GM12878 (cell line): ENCODE measurements at regions not wholly inside any gene's neighbourhood (a gene's known extent, or its start where the extent isn't known, plus 50 kb on each side); places are given as distances from the start of the nearest gene placed in this dataset.

ENCODE experiments used
- ATAC-seq: fragments of 200-7000 bp; cut with Tn5 transposase; 3 replicates; pipeline ENCODE4 v1.9.1; 2020; ENCODE audit warnings: mild to moderate bottlenecking, moderate library complexity
- BruUV-seq: library from RNA; stranded (reverse); fragments of 400-500 nt; replicated peaks from 2 replicates; lab custom pipeline; 2021; lab: Mats Ljungman, UMichigan
- CTCF ChIA-PET: fragments of 300-600 bp; sonication (Branson Sonifier 250); formaldehyde crosslinking; extraction: SDS; loops from one replicate; lab custom pipeline; 2021; ENCODE audit warnings: inconsistent platforms; lab: Yijun Ruan, JAX
- POLR2A ChIA-PET: fragments of 350-600 bp; formaldehyde crosslinking; extraction: SDS; loops from one replicate; lab custom pipeline; 2021; ENCODE audit warnings: inconsistent platforms; lab: Charles Lee
- RAD21 ChIA-PET: fragments of 300-600 bp; sonication (Branson Sonifier 250); formaldehyde crosslinking; loops from one replicate; lab custom pipeline; 2023; ENCODE audit warnings: antibody characterized with exemption; ENCODE audit not compliant: unreplicated experiment; lab: Charles Lee
- SMC1A ChIA-PET: fragments of 300-600 bp; sonication (Branson Sonifier 250); formaldehyde crosslinking; loops from one replicate; lab custom pipeline; 2023; ENCODE audit not compliant: unreplicated experiment, uncharacterized antibody; lab: Charles Lee
- DNase-seq: peaks from one replicate; pipeline ENCODE4 v3.0.0-alpha.2; 2011; ENCODE audit warnings: low read depth, low spot score
- FAIRE-seq: peaks from 3 replicates; lab custom pipeline; 2011; peaks lifted over from hg19 to GRCh38; lab: Jason Lieb, UNC
- H2AFZ ChIP-seq: 2 replicates; pipeline ENCODE4 v1.6.0; 2011; ENCODE audit warnings: low read depth, low read length, control low read depth; ENCODE audit not compliant: control insufficient read depth
- H3K27ac ChIP-seq: 2 replicates; pipeline ENCODE4 v1.5.1; 2011; ENCODE audit warnings: control low read depth; ENCODE audit not compliant: control insufficient read depth, insufficient read depth
- H3K27me3 ChIP-seq, 2 experiments: replicated peaks in 1 of 2; 2 replicates each; pipeline versions ENCODE4 v1.6.0 to v1.6.1; 2011; ENCODE audit warnings: low read length in 1 of 2; ENCODE audit not compliant: control insufficient read depth in 2 of 2, insufficient read depth in 2 of 2
- H3K36me3 ChIP-seq, 2 experiments: 2 replicates each; pipeline ENCODE4 v1.5.1; 2011; ENCODE audit warnings: low read length in 1 of 2; ENCODE audit not compliant: control insufficient read depth in 2 of 2, insufficient read depth in 2 of 2
- H3K4me1 ChIP-seq: 2 replicates; pipeline ENCODE4 v1.6.1; 2011; ENCODE audit warnings: mild to moderate bottlenecking, low read length, moderate library complexity, mixed read lengths; ENCODE audit not compliant: control insufficient read depth, insufficient read depth
- H3K4me2 ChIP-seq: 2 replicates; pipeline ENCODE4 v1.6.0; 2011; ENCODE audit warnings: control low read depth; ENCODE audit not compliant: control insufficient read depth, insufficient read depth
- H3K4me3 ChIP-seq: fragments of 200-600 bp; sonication (generic); 2 replicates; pipeline ENCODE4 v1.5.1; 2016
- H3K79me2 ChIP-seq: 2 replicates; pipeline ENCODE4 v1.6.0; 2011; ENCODE audit warnings: low read length; ENCODE audit not compliant: control insufficient read depth, insufficient read depth
- H3K9ac ChIP-seq: 2 replicates; pipeline ENCODE4 v1.8.0; 2011; ENCODE audit warnings: low read length, control low read depth, mixed read lengths; ENCODE audit not compliant: control insufficient read depth, insufficient read depth
- H3K9me3 ChIP-seq: replicated peaks from 3 replicates; pipeline ENCODE4 v1.5.1; 2011; ENCODE audit warnings: mild to moderate bottlenecking, low read length; ENCODE audit not compliant: control insufficient read depth, insufficient read depth
- H4K20me1 ChIP-seq: 2 replicates; pipeline ENCODE4 v1.6.0; 2011; ENCODE audit not compliant: control insufficient read depth, insufficient read depth
- E2F4 ChIP-seq: IDR thresholded peaks from 2 replicates; pipeline ENCODE4 v1.6.1; 2012; ENCODE audit warnings: low read depth, low read length, improper control_type of control experiment
- EZH2 ChIP-seq: IDR thresholded peaks from 2 replicates; pipeline ENCODE4 v1.6.1; 2012; ENCODE audit warnings: low read depth, mild to moderate bottlenecking, control low read depth, inconsistent platforms, low read length, borderline replicate concordance; ENCODE audit not compliant: control insufficient read depth
- FOXM1 ChIP-seq: IDR thresholded peaks from 2 replicates; pipeline ENCODE4 v1.6.1; 2012; ENCODE audit warnings: low read depth, mild to moderate bottlenecking, inconsistent platforms, low read length, moderate library complexity
- IRF4 ChIP-seq: IDR thresholded peaks from 2 replicates; pipeline ENCODE4 v1.6.1; 2011; ENCODE audit warnings: low read depth, low read length
- KDM1A ChIP-seq: fragments of 200-600 bp; sonication (generic); IDR thresholded peaks from 2 replicates; pipeline ENCODE4 v1.6.1; 2016; ENCODE audit warnings: borderline replicate concordance
- MEF2B ChIP-seq: fragments of 450-650 bp; IDR thresholded peaks from 2 replicates; pipeline ENCODE4 v1.6.1; 2018; ENCODE audit warnings: mild to moderate bottlenecking, moderate library complexity; ENCODE audit not compliant: partially characterized antibody, poor library complexity, severe bottlenecking
- MTA3 ChIP-seq: IDR thresholded peaks from 2 replicates; pipeline ENCODE4 v1.6.1; 2012; ENCODE audit warnings: low read length, inconsistent platforms, borderline replicate concordance
- MXI1 ChIP-seq: fragments of 150-350 bp; IDR thresholded peaks from 2 replicates; pipeline ENCODE4 v1.6.1; 2011; ENCODE audit warnings: low read depth, mild to moderate bottlenecking, inconsistent platforms, low read length, improper control_type of control experiment
- NR2F1 ChIP-seq: fragments of 450-650 bp; conservative IDR thresholded peaks from 2 replicates; pipeline ENCODE4 v1.6.1; 2017; ENCODE audit warnings: mild to moderate bottlenecking
- PML ChIP-seq: IDR thresholded peaks from 2 replicates; pipeline ENCODE4 v1.6.1; 2012; ENCODE audit warnings: low read length, inconsistent platforms
- POU2F2 ChIP-seq: IDR thresholded peaks from 3 replicates; pipeline ENCODE4 v1.6.1; 2011; ENCODE audit warnings: low read depth, mild to moderate bottlenecking, low read length, borderline replicate concordance
- RBBP5 ChIP-seq: fragments of 200-600 bp; sonication (generic); conservative IDR thresholded peaks from 2 replicates; pipeline ENCODE4 v1.6.1; 2016
- SREBF1 ChIP-seq: IDR thresholded peaks from 2 replicates; pipeline ENCODE4 v1.6.1; 2012; ENCODE audit warnings: mild to moderate bottlenecking, low read length
- USF2 ChIP-seq: IDR thresholded peaks from 2 replicates; pipeline ENCODE4 v1.6.1; 2011; ENCODE audit warnings: low read depth, low read length, improper control_type of control experiment, borderline replicate concordance
- WGBS: methylation state at CpG from one replicate; pipeline ENCODE4 v1.1.6; 2016; ENCODE audit warnings: low lambda C conversion rate; ENCODE audit not compliant: insufficient replicate concordance, insufficient coverage; ENCODE audit errors: missing lambda C conversion rate; 5-methylcytosine and 5-hydroxymethylcytosine counted together
- in situ Hi-C: fragments of 300-500 bp; cut with MboI; formaldehyde crosslinking; loops from 9 replicates; pipeline ENCODE4 v1.14.3; 2018; ENCODE audit warnings: mixed read lengths
- intact Hi-C: fragments of 100-400 bp; cut with micrococcal nuclease; formaldehyde crosslinking; loops from one replicate; pipeline ENCODE4 v1.14.2; 2022; ENCODE audit not compliant: unreplicated experiment

DNA sequence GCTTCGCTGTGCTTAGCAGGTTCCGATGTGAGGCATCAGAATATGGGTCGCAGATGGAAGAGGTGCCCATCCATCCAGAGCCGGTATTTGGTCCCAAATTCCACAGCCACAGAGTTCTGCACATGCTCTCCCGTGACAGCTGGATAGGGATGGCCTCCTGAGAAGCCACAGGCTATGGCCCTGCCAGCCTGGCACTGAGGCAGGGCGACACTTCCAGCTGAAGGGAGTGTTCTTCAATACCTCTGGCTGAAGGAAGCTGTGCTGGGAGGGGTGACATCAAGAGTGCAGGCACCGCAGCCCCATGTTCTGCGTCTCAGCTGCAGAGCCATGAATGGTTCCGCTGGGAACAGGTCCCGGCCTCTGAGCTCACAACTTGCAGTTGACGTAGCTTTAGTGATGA lies 83.4 kb upstream of the SIMC1 start:
- FAIRE-seq, result no peak
- no peaks in the 10 kb centered on the region for H3K9me3 ChIP-seq
- CTCF ChIA-PET, result no interaction called here
- 46% methylated on average over 11 of the region's 11 CpGs for WGBS
- in situ Hi-C loops (no loop called here), intact Hi-C loops (no loop called here)
- no peaks in the 10 kb centered on the region for H3K36me3 ChIP-seq
- RAD21 ChIA-PET, result no interaction called here
- no peak overlapping the region for H3K4me3 ChIP-seq
- H2AFZ ChIP-seq, result no peak overlapping the region
- BruUV-seq, result no TSS peak
- no peak for DNase-seq
- no peak overlapping the region for H3K27ac ChIP-seq
- peaks cover 0 to 5% of the 10 kb centered on the region in 2 experiments; a peak in 2 of 4 replicates for H3K27me3 ChIP-seq
- no peak overlapping the region for H3K4me2 ChIP-seq
- H3K79me2 ChIP-seq, result no peaks in the 10 kb centered on the region
- H4K20me1 ChIP-seq, result no peaks in the 10 kb centered on the region
- no peak for ATAC-seq
- no peak overlapping the region for H3K9ac ChIP-seq
- TF ChIP-seq MXI1, result no peak
- TF ChIP-seq NR2F1, result no peak
- TF ChIP-seq USF2, result no peak
- no peak for TF ChIP-seq IRF4
- TF ChIP-seq RBBP5, result no peak
- TF ChIP-seq KDM1A, result no peak
- TF ChIP-seq EZH2, result no peak
- POLR2A ChIA-PET, result no interaction called here
- SMC1A ChIA-PET, result no interaction called here
- H3K4me1 ChIP-seq, result no peaks in the 10 kb centered on the region

- intact Hi-C loops (no loop called here), in situ Hi-C loops (no loop called here)
- Histone ChIP-seq H3K36me3 (no peaks in the 10 kb centered on the region), H3K4me3 (no peak overlapping the region), H3K27me3 (peaks cover 0 to 5% of the 10 kb centered on the region in 2 experiments; a peak in 2 of 4 replicates), H3K27ac (no peak overlapping the region), H3K4me2 (no peak overlapping the region), H3K9me3 (no peaks in the 10 kb centered on the region), H3K79me2 (no peaks in the 10 kb centered on the region), H3K9ac (no peak overlapping the region), H4K20me1 (no peaks in the 10 kb centered on the region), H3K4me1 (no peaks in the 10 kb centered on the region), H2AFZ (no peak overlapping the region)
- no peak for DNase-seq
- ChIA-PET POLR2A (no interaction called here), CTCF (no interaction called here), SMC1A (no interaction called here), RAD21 (no interaction called here)
- WGBS, result 53% methylated on average over 14 of the region's 14 CpGs
- no peak for FAIRE-seq
- ATAC-seq, result no peak
- BruUV-seq, result no TSS peak
- TF ChIP-seq MTA3 (no peak), FOXM1 (no peak), POU2F2 (no peak), MEF2B (no peak), PML (no peak), SREBF1 (no peak), E2F4 (no peak)
Measured at GRCh38 chr5:176155922-176156359, 82.3 kb upstream of the SIMC1 start.
